Osteocyte (in vitro differentiated cells): ENCODE measurements at regions not wholly inside any gene's neighbourhood (a gene's known extent, or its start where the extent isn't known, plus 50 kb on each side); places are given as distances from the start of the nearest gene placed in this dataset.

Source experiments
- DNase-seq: peaks from one replicate; pipeline ENCODE4 v3.0.0; 2021; ENCODE audit warnings: mixed read lengths; ENCODE audit not compliant: unreplicated experiment; ENCODE audit errors: extremely low spot score
- H3K27ac Mint-ChIP-seq: one replicate; pipeline ENCODE4 v1.8.0; 2021; ENCODE audit warnings: mild to moderate bottlenecking, mixed read lengths; ENCODE audit not compliant: unreplicated experiment
- H3K27me3 Mint-ChIP-seq: one replicate; pipeline ENCODE4 v1.8.0; 2021; ENCODE audit warnings: mixed read lengths; ENCODE audit not compliant: unreplicated experiment
- H3K36me3 Mint-ChIP-seq: one replicate; pipeline ENCODE4 v1.8.0; 2021; ENCODE audit warnings: mixed read lengths; ENCODE audit not compliant: unreplicated experiment
- H3K4me1 Mint-ChIP-seq: one replicate; pipeline ENCODE4 v1.8.0; 2021; ENCODE audit warnings: mixed read lengths; ENCODE audit not compliant: unreplicated experiment
- H3K4me3 Mint-ChIP-seq: one replicate; pipeline ENCODE4 v1.8.0; 2021; ENCODE audit warnings: mild to moderate bottlenecking, moderate library complexity, mixed read lengths; ENCODE audit not compliant: unreplicated experiment
- H3K9me3 Mint-ChIP-seq: one replicate; pipeline ENCODE4 v1.8.0; 2021; ENCODE audit warnings: mixed read lengths; ENCODE audit not compliant: unreplicated experiment
- CTCF ChIP-seq: fragments of 200-600 bp; sonication (generic); IDR thresholded peaks from 2 replicates; pipeline ENCODE4 v1.5.0; 2021; ENCODE audit warnings: antibody characterized with exemption, mild to moderate bottlenecking, moderate library complexity

DNA sequence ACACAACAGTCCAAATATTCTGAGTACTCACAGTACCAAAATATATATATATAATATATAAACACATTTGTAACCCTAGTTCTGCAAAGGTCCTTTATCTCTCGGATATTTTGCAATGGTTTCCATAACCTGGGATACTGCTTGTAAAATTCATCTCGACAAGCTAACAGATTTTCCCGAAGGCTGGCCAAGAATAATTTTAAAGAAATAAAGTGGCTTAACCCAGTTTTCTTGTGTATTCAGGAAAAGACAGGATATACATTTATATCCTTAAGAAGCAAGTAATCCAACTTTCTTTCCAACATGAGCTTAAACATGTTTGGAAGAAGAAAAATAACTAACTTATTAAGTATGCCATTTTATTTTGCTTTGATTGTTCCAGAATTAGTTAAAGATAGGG, 348.7 kb upstream of the RUNX1 start:
- Mint-ChIP-seq H3K9me3 (no peaks in the 10 kb centered on the region), H3K4me1 (peaks cover 17% of the 10 kb centered on the region), H3K27ac (no peak overlapping the region), H3K4me3 (no peak overlapping the region), H3K36me3 (no peaks in the 10 kb centered on the region), H3K27me3 (no peaks in the 10 kb centered on the region)
- no peak for DNase-seq
- no peak for TF ChIP-seq CTCF

DNA sequence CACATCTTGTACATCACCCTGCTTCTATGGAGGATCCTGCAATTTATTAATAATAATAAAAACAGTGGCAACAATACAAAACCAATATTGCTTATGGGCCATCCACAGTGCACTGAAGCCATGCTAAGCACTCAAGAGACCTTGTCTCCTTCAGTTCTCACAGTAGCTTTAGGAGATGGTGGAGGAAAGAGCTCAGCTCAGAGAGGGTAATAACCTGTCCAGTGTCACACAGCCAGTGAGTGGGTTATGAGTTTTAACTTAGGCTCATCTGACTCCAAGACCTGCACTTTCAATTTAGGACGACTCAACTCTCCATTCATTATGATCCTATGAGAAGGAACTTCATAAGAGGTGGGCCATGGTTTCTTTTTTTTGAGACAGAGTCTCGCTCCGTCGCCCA, 347.6 kb upstream of the RUNX1 start:
- Mint-ChIP-seq H3K27me3 (no peaks in the 10 kb centered on the region), H3K4me1 (peaks cover 17% of the 10 kb centered on the region)

DNA sequence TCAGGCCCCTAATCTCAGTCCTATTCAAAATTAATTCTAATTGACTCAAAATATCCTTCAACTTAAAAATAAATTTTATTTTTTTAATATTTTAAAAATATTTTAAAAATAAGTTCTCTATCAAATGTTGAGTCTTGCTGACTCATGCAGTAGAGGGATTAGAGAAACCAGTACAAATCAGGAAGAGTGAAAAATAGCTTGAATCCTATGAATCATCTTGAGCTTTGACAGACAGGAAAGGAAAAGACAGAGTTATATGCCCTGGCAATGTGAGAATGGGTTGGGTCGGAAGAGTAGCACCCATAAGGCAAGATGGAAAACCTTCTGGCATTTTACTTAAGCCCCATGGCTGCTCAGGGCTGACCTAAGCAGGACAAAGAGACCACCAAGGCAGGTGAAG, 346.6 kb upstream of the RUNX1 start:
- Mint-ChIP-seq H3K4me3 (no peak overlapping the region), H3K9me3 (no peaks in the 10 kb centered on the region), H3K36me3 (no peaks in the 10 kb centered on the region), H3K4me1 (peaks cover 17% of the 10 kb centered on the region), H3K27me3 (no peaks in the 10 kb centered on the region), H3K27ac (peak overlapping the region; percentile 28)
- no peak for TF ChIP-seq CTCF
- DNase-seq, result no peak

More for the DNA sequence above, 347.6 kb upstream of the RUNX1 start:
- H3K4me3 Mint-ChIP-seq, result no peak overlapping the region
- DNase-seq, result no peak
- no peak for TF ChIP-seq CTCF
- no peaks in the 10 kb centered on the region for H3K9me3 Mint-ChIP-seq
- H3K36me3 Mint-ChIP-seq, result no peaks in the 10 kb centered on the region
- H3K27ac Mint-ChIP-seq, result no peak overlapping the region

DNA sequence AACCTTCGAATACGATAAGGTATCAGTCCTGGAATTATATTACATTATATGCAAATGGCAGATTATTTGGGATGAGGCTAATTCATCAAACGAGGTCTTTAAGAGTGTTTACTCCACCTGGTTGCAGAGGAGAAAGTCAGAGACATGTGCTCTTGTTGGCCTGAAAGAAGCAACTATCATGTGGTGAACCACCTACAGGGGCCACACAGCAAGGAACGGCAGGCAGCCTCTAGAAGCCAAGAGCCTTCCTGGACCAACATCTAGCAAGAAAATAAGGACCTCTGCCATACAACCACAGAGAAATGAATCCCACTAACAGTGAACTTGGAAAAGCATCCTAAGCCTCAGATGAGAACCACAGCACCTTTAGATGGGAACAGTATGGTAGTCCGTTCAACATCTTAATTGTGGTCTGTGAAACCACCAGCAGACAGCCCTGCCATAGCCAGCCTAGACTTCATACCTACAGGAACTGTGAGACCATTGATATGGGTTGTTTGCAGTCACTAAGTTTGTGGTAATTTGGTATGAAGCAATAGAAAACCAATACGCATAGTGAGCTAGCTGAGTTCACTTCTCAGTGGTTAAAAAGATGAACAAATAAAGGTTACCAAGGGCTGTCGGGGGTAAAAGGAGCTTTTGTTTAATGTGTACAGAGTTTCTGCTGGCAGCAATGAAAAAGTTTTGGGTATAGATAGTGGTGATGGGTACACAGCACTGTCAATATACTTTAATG, 345.7 kb upstream of the RUNX1 start:
- Mint-ChIP-seq H3K4me3 (no peak overlapping the region), H3K36me3 (no peaks in the 10 kb centered on the region), H3K9me3 (no peaks in the 10 kb centered on the region), H3K4me1 (peaks cover 13% of the 10 kb centered on the region), H3K27me3 (no peaks in the 10 kb centered on the region), H3K27ac (no peak overlapping the region)
- no peak for TF ChIP-seq CTCF
- no peak for DNase-seq

DNA sequence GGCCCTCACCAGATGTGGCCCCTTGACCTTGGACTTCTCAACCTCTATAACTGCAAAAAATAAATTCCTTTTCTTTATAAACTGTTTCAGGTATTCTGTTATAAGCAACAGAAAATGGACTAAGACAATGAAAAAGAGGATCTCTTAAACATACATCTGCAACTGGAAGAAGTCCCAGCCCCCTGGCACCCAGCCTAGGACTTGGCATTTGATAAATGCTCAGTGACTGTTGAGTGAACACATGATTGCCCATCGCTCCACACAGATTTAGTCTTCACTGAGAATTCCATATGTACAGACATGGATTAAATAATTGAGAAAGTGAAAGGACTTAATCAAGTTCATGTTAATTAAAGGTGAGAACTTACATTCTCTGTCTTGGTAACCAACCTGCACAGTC, 344.9 kb upstream of the RUNX1 start:
- no peak overlapping the region for H3K27ac Mint-ChIP-seq
- TF ChIP-seq CTCF, result no peak
- no peaks in the 10 kb centered on the region for H3K9me3 Mint-ChIP-seq
- H3K27me3 Mint-ChIP-seq, result no peaks in the 10 kb centered on the region
- no peaks in the 10 kb centered on the region for H3K36me3 Mint-ChIP-seq
- no peak for DNase-seq
- peaks cover 10% of the 10 kb centered on the region for H3K4me1 Mint-ChIP-seq
- no peak overlapping the region for H3K4me3 Mint-ChIP-seq
